ENCODE measurements at regions not wholly inside any gene's neighbourhood (a gene's known extent, or its start where the extent isn't known, plus 50 kb on each side); places are given as distances from the start of the nearest gene placed in this dataset.

- ChIA-PET CTCF (no interaction called here), POLR2A (ENCODE audit: low non-redundant PET) (no interaction called here)
- H3K36me3 ChIP-seq (ENCODE audit: insufficient read depth, low read length, poor library complexity, severe bottlenecking), result no peaks in the 10 kb centered on the region
- H3K9me3 ChIP-seq (ENCODE audit: low read depth, low read length, poor library complexity, severe bottlenecking), result peaks cover 9% of the 10 kb centered on the region
- intact Hi-C loops (cut with micrococcal nuclease; ENCODE audit: unreplicated experiment), result no loop called here
- no TSS peak for BruUV-seq (replicated peaks)
- no peaks in the 10 kb centered on the region for H3K27me3 ChIP-seq (replicated peaks; ENCODE audit: insufficient read depth, low read depth, low read length, poor library complexity)
- H3K27ac ChIP-seq (ENCODE audit: low read depth, low read length, poor library complexity, severe bottlenecking), result no peak overlapping the region
- H3K4me3 ChIP-seq (ENCODE audit: low read depth, low read length, poor library complexity, severe bottlenecking), result no peak overlapping the region
- no peaks in the 10 kb centered on the region for H3K4me1 ChIP-seq (ENCODE audit: insufficient read depth, low read length, poor library complexity, severe bottlenecking)
- DNase-seq (ENCODE audit: low spot score), result no peak
- TF ChIP-seq CTCF (conservative IDR thresholded peaks at IDR 0.05; ENCODE audit: low read depth, low read length) (no peak), EZH2 (IDR thresholded peaks at IDR 0.05; ENCODE audit: borderline replicate concordance, low read depth, low read length, poor library complexity, severe bottlenecking) (no peak)
These were observed 317.6 kb upstream of the ZNF385D start for GRCh38 chr3:22068619-22069018.

GRCh38 chr3:22088204-22088603, 337.2 kb upstream of the ZNF385D start:
- TF ChIP-seq EZH2 (IDR thresholded peaks at IDR 0.05; ENCODE audit: borderline replicate concordance, low read depth, low read length, poor library complexity, severe bottlenecking) (no peak), CTCF (conservative IDR thresholded peaks at IDR 0.05; ENCODE audit: low read depth, low read length) (no peak)
- no peaks in the 10 kb centered on the region for H3K36me3 ChIP-seq (ENCODE audit: insufficient read depth, low read length, poor library complexity, severe bottlenecking)
- POLR2A ChIA-PET (ENCODE audit: low non-redundant PET), result no interaction called here
- no peak overlapping the region for H3K4me3 ChIP-seq (ENCODE audit: low read depth, low read length, poor library complexity, severe bottlenecking)
- intact Hi-C loops (cut with micrococcal nuclease; ENCODE audit: unreplicated experiment), result no loop called here
- CTCF ChIA-PET, result no interaction called here
- H3K9me3 ChIP-seq (ENCODE audit: low read depth, low read length, poor library complexity, severe bottlenecking), result no peaks in the 10 kb centered on the region
- no TSS peak for BruUV-seq (replicated peaks)
- H3K27me3 ChIP-seq (replicated peaks; ENCODE audit: insufficient read depth, low read depth, low read length, poor library complexity), result no peaks in the 10 kb centered on the region
- no peak overlapping the region for H3K27ac ChIP-seq (ENCODE audit: low read depth, low read length, poor library complexity, severe bottlenecking)
- no peaks in the 10 kb centered on the region for H3K4me1 ChIP-seq (ENCODE audit: insufficient read depth, low read length, poor library complexity, severe bottlenecking)
- DNase-seq (ENCODE audit: low spot score), result no peak

GRCh38 chr3:22089284-22089683, 338.3 kb upstream of the ZNF385D start:
- intact Hi-C loops (cut with micrococcal nuclease; ENCODE audit: unreplicated experiment), result no loop called here

More at GRCh38 chr3:22089284-22089683, 338.3 kb upstream of the ZNF385D start:
- peak; percentile 1 for DNase-seq (ENCODE audit: low spot score)
- H3K27ac ChIP-seq (ENCODE audit: low read depth, low read length, poor library complexity, severe bottlenecking), result no peak overlapping the region
- no peak overlapping the region for H3K4me3 ChIP-seq (ENCODE audit: low read depth, low read length, poor library complexity, severe bottlenecking)
- CTCF ChIA-PET, result no interaction called here
- BruUV-seq (replicated peaks), result no TSS peak
- no peaks in the 10 kb centered on the region for H3K9me3 ChIP-seq (ENCODE audit: low read depth, low read length, poor library complexity, severe bottlenecking)
- TF ChIP-seq CTCF (conservative IDR thresholded peaks at IDR 0.05; ENCODE audit: low read depth, low read length) (peak; percentile 37; the same call in 1 of the 2 replicates), EZH2 (IDR thresholded peaks at IDR 0.05; ENCODE audit: borderline replicate concordance, low read depth, low read length, poor library complexity, severe bottlenecking) (no peak)
- H3K36me3 ChIP-seq (ENCODE audit: insufficient read depth, low read length, poor library complexity, severe bottlenecking), result no peaks in the 10 kb centered on the region
- POLR2A ChIA-PET (ENCODE audit: low non-redundant PET), result no interaction called here
- H3K27me3 ChIP-seq (replicated peaks; ENCODE audit: insufficient read depth, low read depth, low read length, poor library complexity), result no peaks in the 10 kb centered on the region
- no peaks in the 10 kb centered on the region for H3K4me1 ChIP-seq (ENCODE audit: insufficient read depth, low read length, poor library complexity, severe bottlenecking)
